Thymus (tissue), 11 donors: ENCODE measurements at regions not wholly inside any gene's neighbourhood (a gene's known extent, or its start where the extent isn't known, plus 50 kb on each side); places are given as distances from the start of the nearest gene placed in this dataset.

Source experiments
- DNase-seq, 9 donors: peaks; one replicate each; pipeline ENCODE4 v3.0.0-alpha.2; 2013; ENCODE audit warnings: low spot score in 9 of 9, low read depth in 6 of 9, missing footprints in 1 of 9
- H3K27ac ChIP-seq, 2 donors: one replicate each; pipeline ENCODE4 v1.5.1; 2013; ENCODE audit warnings: control low read depth in 1 of 2, low read depth in 1 of 2, low read length in 1 of 2, mild to moderate bottlenecking in 1 of 2, moderate library complexity in 1 of 2
- H3K27me3 ChIP-seq, 2 donors: one replicate each; pipeline ENCODE4 v1.5.1; 2013; ENCODE audit warnings: low read length in 1 of 2; ENCODE audit not compliant: control insufficient read depth in 2 of 2, insufficient read depth in 1 of 2
- H3K36me3 ChIP-seq, 2 donors: one replicate each; pipeline ENCODE4 v1.5.1; 2013; ENCODE audit warnings: low read length in 1 of 2, mild to moderate bottlenecking in 1 of 2, moderate library complexity in 1 of 2; ENCODE audit not compliant: control insufficient read depth in 2 of 2, insufficient read depth in 2 of 2
- H3K4me1 ChIP-seq, 2 donors: one replicate each; pipeline ENCODE4 v1.5.1; 2013; ENCODE audit warnings: low read length in 2 of 2; ENCODE audit not compliant: control insufficient read depth in 2 of 2, insufficient read depth in 2 of 2
- H3K4me3 ChIP-seq, 2 donors: one replicate each; pipeline ENCODE4 v1.5.1; 2013; ENCODE audit warnings: low read length in 2 of 2, control low read depth in 1 of 2, mild to moderate bottlenecking in 1 of 2
- H3K9me3 ChIP-seq, 2 donors: one replicate each; pipeline ENCODE4 v1.5.1; 2013; ENCODE audit warnings: low read length in 1 of 2, mild to moderate bottlenecking in 1 of 2; ENCODE audit not compliant: control insufficient read depth in 2 of 2, insufficient read depth in 1 of 2
- WGBS: extraction: QIAGEN DNeasy Blood & Tissue Kit; methylation state at CpG from one replicate; pipeline ENCODE4 v1.1.7; 2013; 5-methylcytosine and 5-hydroxymethylcytosine counted together
- donor health status: healthy.

- H3K4me1 ChIP-seq, result peaks cover 0 to 21% of the 10 kb centered on the region in 2 donors
- H3K27ac ChIP-seq, result no peak overlapping the region
- H3K9me3 ChIP-seq, result peaks cover 15 to 17% of the 10 kb centered on the region in 2 donors
- peaks cover 18 to 24% of the 10 kb centered on the region in 2 donors for H3K27me3 ChIP-seq
- H3K4me3 ChIP-seq, result no peak overlapping the region
- WGBS, result 94% methylated on average over 1 of the region's 1 CpG
- H3K36me3 ChIP-seq, result no peaks in the 10 kb centered on the region
- DNase-seq, result no peak
Observed at GRCh38 chr5:73387149-73387591, 61.4 kb downstream of the FOXD1 start.

DNA sequence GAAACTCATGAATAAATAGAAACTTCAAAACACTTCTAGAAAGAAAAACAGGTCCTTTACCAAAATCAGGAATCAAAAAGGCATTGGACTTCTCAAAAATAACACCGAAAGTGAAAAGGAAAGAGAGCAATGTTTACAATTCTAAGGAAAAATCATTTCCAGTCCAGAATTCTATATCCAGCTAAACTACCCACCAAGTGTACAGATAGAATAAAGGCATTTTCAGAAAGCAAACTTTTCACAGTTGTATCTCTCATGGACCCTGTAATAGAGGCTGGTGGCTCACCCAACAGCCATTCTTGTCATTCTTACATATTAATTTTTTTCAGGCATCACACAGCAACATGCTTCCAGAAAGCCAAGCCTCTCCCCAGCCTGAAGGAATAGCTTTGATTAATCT lies 63.7 kb downstream of the FOXD1 start:
- Histone ChIP-seq H3K27me3 (peaks cover 39 to 47% of the 10 kb centered on the region in 2 donors), H3K4me3 (no peak overlapping the region), H3K27ac (no peak overlapping the region), H3K36me3 (no peaks in the 10 kb centered on the region), H3K4me1 (peaks cover 0 to 26% of the 10 kb centered on the region in 2 donors), H3K9me3 (peaks cover 23% of the 10 kb centered on the region in 2 donors)
- WGBS, result 88% methylated on average over 1 of the region's 1 CpG
- DNase-seq, result no peak

DNA sequence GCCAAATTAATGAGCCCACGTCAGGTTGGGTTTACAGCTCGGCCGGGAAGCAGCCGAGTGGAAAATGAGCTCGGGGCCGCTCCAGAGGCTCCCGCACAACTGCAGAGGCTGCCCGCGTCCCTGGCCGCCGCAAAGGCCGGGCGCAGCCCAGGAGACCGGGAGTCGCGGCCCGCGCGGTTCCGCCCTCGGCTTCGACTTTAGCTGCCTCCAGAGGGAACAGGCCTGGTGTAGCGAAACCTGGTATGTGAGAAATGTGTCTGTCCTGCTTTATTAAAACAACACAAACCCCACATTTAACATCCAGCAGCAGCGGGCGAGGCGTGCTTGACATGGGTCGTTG lies 66.2 kb downstream of the FOXD1 start:
- H3K4me1 ChIP-seq, result peaks cover 0 to 11% of the 10 kb centered on the region in 2 donors
- H3K27ac ChIP-seq, result no peak overlapping the region
- peaks cover 53 to 68% of the 10 kb centered on the region in 2 donors for H3K27me3 ChIP-seq
- DNase-seq, result no peak
- WGBS, result 16% methylated on average over 27 of the region's 27 CpGs
- no peaks in the 10 kb centered on the region for H3K36me3 ChIP-seq
- H3K4me3 ChIP-seq, result peak overlapping the region in 1 of 2 donors; percentile 14
- peaks cover 18 to 23% of the 10 kb centered on the region in 2 donors for H3K9me3 ChIP-seq

DNA sequence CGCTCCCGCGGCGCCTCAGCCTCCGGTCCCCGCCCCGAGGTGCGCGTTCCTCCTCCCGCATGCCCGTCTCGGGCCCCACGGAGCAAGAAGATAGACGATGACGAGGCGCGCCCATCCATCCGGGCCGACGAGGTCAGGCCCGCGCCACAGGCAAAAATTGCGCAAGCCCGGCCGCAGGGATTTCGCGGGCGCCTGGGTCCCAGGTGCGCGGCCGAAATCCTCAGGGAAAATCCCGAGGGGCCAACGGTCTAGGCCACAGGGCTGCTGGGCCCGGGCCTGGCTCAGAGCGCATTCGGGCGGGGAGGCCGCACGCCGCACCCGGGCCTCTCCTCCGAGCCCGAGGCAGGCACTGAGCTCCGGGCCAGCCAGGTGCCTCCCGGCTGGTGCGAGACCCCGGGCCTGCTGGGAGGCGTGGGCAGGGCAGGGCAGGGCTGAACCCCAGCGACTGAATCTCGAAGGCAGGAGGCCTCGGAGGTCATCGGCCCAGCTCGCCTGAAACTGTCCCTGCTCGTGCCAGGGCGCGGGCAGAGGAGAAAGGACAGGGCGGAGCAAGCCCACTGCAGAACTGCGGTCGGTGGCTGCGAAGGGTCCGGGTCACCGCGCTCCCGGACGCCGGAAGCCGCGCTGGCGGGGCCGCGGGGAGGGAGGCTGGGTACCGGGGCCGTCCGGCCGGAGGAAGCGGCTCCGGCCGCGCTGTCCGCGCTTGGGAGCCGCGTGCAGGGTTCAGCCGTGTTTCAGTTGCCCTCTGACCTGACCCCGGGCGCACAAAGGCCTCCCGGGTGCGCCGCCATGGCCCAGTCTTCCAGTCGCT lies 66.8 kb downstream of the FOXD1 start:
- H3K36me3 ChIP-seq, result no peaks in the 10 kb centered on the region
- H3K27ac ChIP-seq, result no peak overlapping the region
- WGBS, result 4% methylated on average over 90 of the region's 90 CpGs
- no peak for DNase-seq
- peak overlapping the region in 1 of 2 donors; percentile 14 for H3K4me3 ChIP-seq
- peaks cover 0 to 5% of the 10 kb centered on the region in 2 donors for H3K4me1 ChIP-seq
- H3K27me3 ChIP-seq, result peaks cover 53 to 72% of the 10 kb centered on the region in 2 donors
- peaks cover 18 to 23% of the 10 kb centered on the region in 2 donors for H3K9me3 ChIP-seq

DNA sequence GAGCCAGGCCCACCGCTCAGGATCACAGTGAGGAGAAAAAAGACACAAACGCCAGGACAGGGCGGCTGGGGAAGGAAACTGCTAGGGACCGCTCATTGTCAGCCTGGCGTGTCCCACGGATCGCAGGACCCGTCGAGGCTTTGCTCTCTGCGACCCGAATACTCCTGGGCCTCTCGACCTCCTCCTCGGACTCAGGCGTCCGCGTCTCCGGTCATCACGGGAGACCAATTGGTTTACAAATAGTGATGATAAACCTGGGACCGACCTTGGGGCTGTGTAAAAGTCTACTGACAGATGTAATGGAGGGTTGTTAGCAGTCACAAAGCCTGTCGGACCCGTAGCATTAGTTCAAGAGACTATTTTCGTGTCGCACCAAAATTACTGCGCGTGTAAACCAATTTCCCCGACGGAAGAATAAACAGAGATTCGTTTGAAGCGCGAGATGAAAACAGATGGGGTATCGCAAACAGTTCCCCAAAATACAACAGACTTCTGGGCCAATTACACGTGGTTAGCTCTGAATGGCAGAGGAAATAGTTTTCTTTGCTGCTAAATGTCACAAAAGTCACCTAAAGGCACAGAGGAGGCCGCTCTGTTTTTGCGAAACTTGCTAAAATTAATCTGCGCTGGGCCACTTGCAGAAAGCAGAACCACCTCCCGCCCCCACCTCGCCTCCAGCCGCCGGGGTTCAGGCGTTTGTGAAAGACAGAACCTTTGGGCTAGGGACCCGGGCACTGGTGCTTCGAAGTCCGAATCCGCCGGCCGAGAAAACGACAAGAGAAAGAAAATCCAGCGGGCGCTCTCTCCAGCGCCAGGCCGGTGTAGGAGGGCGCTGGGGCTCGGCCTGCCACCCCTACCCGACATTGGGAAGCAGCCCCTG lies 67.6 kb downstream of the FOXD1 start:
- Histone ChIP-seq H3K9me3 (peaks cover 18 to 23% of the 10 kb centered on the region in 2 donors), H3K36me3 (no peaks in the 10 kb centered on the region), H3K27ac (no peak overlapping the region), H3K4me3 (no peak overlapping the region), H3K4me1 (peaks cover 0 to 5% of the 10 kb centered on the region in 2 donors), H3K27me3 (peaks cover 53 to 79% of the 10 kb centered on the region in 2 donors)
- no peak for DNase-seq
- 6% methylated on average over 54 of the region's 54 CpGs for WGBS

DNA sequence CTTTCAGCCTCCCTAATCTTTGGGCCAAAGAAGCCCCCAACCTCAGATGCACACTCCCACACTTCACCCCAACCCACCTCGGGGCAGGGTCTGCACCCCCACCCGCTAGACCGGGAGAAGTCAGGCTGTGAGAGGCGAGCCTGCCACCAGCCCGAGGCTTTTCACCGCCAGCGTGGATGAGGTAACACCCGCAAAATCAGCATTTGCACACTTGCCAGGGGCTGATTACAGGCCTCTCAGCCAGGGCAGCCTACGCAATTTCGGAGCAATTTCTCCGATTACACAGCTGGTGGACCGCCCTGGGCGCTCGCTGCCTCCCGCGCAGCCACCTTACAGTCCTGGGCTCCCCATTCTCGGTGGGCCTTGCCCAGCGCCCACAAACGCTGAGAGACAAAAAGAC lies 68.5 kb downstream of the FOXD1 start:
- no peak overlapping the region for H3K4me3 ChIP-seq
- 11% methylated on average over 19 of the region's 19 CpGs for WGBS
- H3K27ac ChIP-seq, result no peak overlapping the region
- H3K9me3 ChIP-seq, result peaks cover 18 to 23% of the 10 kb centered on the region in 2 donors
- no peak for DNase-seq
- H3K4me1 ChIP-seq, result peaks cover 0 to 5% of the 10 kb centered on the region in 2 donors
- peaks cover 53 to 83% of the 10 kb centered on the region in 2 donors for H3K27me3 ChIP-seq
- no peaks in the 10 kb centered on the region for H3K36me3 ChIP-seq

DNA sequence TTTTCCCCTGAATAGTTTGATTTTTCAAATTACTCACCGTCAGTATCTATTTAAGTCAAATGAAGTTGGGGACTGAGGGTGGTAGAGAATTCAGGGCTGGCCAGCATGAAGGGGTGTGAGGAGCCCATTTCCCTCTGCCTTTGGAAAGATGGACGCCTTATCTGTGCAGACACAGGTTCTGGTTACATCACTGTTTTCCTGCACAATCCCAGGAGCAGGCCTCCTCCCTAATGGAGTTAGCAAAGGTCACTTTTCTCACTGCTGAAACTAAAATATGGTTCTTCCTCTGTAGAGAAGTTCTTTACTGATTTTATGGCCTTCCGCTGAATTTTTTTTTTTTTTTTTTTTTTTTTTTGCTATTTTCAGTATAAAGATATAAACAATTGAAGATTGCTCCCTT lies 69.1 kb downstream of the FOXD1 start:
- Histone ChIP-seq H3K36me3 (no peaks in the 10 kb centered on the region), H3K27me3 (peaks cover 53 to 79% of the 10 kb centered on the region in 2 donors), H3K9me3 (peaks cover 18 to 21% of the 10 kb centered on the region in 2 donors), H3K4me1 (peaks cover 0 to 5% of the 10 kb centered on the region in 2 donors), H3K4me3 (no peak overlapping the region), H3K27ac (no peak overlapping the region)
- DNase-seq, result no peak
- WGBS, result 69% methylated on average over 3 of the region's 3 CpGs

DNA sequence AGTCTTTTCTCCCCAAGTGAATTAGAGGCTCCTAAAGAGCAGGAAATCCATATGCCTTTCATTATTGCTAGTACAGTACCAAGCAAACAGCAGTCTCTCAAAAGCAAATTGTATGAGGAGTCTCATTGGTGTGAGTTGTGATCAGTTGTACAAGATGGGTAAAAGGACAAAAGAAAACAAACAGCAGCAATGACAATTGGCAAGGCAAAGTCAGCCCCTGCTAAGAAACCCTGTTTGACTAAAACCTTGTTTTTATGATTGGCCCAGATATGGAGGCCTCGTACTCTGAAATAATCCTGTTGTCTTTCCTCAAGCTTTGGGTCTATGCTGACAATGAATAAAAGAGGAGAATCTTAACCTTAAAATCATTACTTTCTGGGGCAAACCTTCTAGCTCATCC lies 69.8 kb downstream of the FOXD1 start:
- 94% methylated on average over 1 of the region's 1 CpG for WGBS

DNA sequence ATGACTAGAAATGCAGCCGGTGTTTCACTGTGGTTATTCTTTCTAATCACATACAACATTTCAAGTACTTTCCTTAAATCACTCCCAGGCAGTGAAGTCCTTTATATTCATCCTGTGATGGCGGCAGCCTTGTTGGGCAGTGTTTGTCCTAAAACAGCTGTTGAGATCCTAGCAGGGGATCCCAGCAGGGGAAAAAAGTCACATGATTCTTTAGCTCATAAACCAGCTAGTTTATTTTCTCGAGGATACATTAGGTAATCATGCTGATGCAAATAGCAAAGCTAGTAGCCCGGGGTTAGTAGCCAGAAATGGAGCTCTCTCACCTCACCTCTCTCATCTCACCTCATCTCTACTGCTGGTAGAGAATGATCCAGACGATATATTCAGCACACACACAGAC lies 70.5 kb downstream of the FOXD1 start:
- WGBS, result 31% methylated on average over 5 of the region's 5 CpGs
- DNase-seq, result no peak
- Histone ChIP-seq H3K9me3 (peaks cover 14 to 15% of the 10 kb centered on the region in 2 donors), H3K4me1 (peaks cover 0 to 5% of the 10 kb centered on the region in 2 donors), H3K36me3 (no peaks in the 10 kb centered on the region), H3K27me3 (peaks cover 45 to 75% of the 10 kb centered on the region in 2 donors), H3K4me3 (no peak overlapping the region), H3K27ac (no peak overlapping the region)

More for the DNA sequence above, 69.8 kb downstream of the FOXD1 start:
- DNase-seq, result no peak
- H3K27ac ChIP-seq, result no peak overlapping the region
- H3K4me3 ChIP-seq, result no peak overlapping the region
- peaks cover 52 to 79% of the 10 kb centered on the region in 2 donors for H3K27me3 ChIP-seq
- peaks cover 18 to 19% of the 10 kb centered on the region in 2 donors for H3K9me3 ChIP-seq
- H3K4me1 ChIP-seq, result peaks cover 0 to 5% of the 10 kb centered on the region in 2 donors
- H3K36me3 ChIP-seq, result no peaks in the 10 kb centered on the region
